ENCODE measurements at regions not wholly inside any gene's neighbourhood (a gene's known extent, or its start where the extent isn't known, plus 50 kb on each side); places are given as distances from the start of the nearest gene placed in this dataset.
"Not testable (repeated sequence)": the region's sequence is repeated elsewhere in the genome, so short reads cannot be mapped to it uniquely, and the experiment has no call there.

DNA sequence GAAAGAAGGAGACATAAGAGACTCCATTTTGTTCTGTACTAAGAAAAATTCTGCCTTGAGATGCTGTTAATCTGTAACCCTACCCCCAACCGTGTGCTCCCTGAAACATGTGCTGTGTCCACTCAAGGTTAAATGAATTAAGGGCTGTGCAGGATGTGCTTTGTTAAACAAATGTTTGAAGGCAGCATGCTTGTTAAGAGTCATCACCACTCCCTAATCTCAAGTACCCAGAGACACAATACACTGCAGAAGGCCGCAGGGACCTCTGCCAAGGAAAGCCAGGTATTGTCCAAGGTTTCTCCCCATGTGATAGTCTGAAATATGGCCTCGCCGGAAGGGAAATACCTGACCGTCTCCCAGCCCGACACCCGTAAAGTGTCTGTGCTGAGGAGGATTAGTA is 152.4 kb upstream of the NOTCH2NLA start:
- not testable (repeated sequence) for FAIRE-seq; DNase-seq (ENCODE audit: low spot score)

DNA sequence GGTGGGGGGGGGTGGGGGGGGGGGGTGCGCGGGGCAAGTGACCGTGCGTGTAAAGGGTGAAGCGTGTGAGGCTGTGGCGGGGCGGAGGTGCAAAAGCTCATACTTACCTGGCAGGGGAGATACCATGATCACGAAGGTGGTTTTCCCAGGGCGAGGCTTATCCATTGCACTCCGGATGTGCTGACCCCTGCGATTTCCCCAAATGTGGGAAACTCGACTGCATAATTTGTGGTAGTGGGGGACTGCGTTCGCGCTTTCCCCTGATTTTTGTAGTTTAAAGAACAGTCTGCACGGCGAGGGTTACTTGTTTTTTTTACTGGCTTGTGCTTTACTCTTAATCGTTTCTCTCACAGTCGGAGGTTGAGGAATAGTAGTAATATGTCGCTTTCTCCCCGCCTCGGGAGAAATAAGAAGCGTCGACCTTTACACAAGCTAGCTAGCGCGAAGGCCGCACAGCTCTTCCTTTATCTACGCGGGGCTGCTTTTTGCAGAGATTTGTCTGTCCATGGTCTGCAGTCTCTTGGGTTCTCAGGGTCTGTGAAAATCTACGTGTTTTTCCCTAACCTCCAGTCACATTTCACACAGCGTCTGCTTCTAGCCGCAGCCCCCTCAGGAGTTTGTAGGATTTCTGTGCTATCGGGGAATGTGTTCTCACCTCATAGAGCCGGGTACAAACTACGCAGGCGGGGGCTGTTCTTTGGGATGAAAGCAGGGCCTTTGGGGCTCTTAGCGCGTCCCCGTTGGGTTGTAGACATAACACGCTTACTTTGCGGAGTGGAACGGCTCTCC is 148.1 kb upstream of the NOTCH2NLA start:
- not testable (repeated sequence) for FAIRE-seq; DNase-seq (ENCODE audit: low spot score)

DNA sequence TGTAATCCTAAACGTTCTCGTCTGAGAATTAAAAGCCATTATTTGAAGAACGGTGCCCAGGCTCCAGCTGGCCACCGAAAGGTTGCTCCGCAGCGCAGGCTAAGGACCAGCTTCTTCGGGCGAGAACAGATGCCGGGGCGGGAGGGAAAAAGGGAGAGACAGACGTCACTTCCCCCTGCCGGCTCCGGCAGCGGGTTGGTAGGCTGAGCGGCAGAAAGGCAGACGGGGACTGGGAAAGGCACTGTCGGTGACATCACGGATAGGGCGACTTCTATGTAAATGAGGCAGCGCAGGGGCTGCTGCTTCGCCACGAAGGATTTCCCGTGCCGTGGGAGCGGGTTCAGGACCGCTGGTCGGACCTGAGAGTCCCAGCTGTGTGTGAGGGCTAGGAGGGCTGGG is 147.5 kb upstream of the NOTCH2NLA start:
- DNase-seq (ENCODE audit: low spot score); FAIRE-seq: not testable (repeated sequence)

DNA sequence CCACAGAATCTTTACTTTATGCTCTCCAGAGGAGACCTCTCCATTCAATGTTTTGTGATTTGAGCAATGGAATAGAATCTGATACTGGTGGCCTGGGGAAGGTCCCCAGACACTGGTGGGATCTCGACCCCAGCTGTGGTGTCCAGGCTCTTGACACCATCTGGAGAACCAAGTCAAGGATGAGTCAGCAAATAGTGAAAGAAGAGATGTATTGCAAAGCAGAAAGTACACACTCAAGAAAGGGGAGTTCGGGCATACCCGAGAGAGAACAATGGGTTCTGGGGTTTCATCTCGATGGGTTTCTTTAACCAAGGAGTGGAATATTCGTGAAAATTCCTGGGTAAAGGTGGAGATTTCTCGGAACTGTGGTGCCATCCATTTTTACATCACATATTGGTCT is 146.3 kb upstream of the NOTCH2NLA start:
- not testable (repeated sequence) for DNase-seq (ENCODE audit: low spot score); FAIRE-seq

DNA sequence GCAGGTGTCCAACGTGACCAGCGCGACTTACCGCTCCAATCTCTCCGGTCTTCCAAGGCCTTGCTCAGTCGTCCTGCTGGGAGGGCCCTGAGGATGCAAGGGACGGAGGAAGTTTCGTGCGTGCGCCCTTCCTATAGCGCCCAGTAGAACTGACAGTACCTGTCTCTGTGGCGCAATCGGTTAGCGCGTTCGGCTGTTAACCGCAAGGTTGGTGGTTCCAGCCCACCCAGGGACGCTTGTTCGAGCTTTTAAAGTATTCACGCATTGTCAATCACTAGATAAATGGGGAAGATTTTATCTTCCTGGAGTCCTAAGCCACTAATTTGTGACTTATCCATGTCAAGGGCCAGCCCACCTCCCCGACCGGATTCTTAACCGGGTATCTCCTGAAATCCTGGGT is 141.1 kb upstream of the NOTCH2NLA start:
- FAIRE-seq; DNase-seq (ENCODE audit: low spot score): not testable (repeated sequence)

DNA sequence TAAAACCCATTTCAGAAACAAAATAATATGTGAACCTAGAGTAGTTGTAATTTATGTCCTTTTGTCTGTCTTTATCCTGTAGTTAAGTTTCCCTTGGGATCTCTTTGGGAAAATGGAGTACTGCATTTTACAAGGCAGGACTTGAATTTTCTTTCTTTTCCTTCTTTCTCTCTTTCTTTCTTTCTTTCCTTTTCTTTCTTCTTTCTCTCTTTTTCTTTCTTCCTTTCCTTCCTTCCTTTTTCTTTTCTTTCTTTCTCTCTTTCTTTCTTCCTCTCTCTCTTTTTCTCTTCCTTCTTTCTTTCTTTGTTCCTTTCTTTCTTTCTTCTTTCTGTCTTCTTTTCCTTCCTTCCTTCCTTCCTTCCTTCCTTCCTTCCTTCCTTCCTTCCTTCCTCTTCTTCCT is 126.6 kb upstream of the NOTCH2NLA start:
- FAIRE-seq; DNase-seq (ENCODE audit: low spot score): not testable (repeated sequence)

DNA sequence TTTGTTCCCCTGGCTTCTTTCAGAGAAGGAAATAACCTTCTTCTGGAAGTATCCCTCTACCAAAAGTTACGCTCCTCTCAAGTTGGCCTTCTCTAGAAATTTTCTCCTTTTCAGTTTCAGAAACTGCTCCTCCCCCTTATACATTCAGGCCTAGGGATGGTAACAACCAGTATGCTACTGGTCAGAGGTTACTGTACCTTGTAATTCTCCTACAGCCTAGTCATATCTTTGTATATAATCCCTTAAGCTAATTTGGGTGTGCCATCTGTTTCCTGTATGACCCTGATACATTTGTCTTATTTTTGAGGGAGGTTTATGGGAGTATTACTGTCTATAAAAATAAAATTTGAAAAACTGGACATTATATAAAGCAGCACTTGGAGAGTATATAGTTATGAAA is 98.0 kb upstream of the NOTCH2NLA start:
- not testable (repeated sequence) for DNase-seq (ENCODE audit: low spot score); FAIRE-seq

DNA sequence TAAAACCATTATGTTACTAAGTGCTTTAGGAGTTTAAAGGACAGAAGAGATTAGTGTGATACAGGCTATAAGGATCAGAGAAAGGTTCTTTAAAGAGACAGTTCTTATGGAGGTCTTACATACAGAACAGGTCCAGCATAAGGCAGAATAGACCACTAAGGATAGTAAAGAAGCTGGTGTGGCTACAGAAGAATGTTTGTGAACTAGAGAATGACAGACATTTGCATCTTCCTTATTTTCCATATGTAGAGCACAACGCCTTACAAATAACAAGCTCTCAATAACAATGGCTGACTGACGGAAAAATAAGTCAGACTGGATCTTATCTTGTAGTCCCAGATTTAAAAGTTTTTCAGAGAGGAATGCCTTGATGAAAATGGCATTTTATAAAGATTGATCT is 95.6 kb upstream of the NOTCH2NLA start:
- not testable (repeated sequence) for FAIRE-seq; DNase-seq (ENCODE audit: low spot score)

DNA sequence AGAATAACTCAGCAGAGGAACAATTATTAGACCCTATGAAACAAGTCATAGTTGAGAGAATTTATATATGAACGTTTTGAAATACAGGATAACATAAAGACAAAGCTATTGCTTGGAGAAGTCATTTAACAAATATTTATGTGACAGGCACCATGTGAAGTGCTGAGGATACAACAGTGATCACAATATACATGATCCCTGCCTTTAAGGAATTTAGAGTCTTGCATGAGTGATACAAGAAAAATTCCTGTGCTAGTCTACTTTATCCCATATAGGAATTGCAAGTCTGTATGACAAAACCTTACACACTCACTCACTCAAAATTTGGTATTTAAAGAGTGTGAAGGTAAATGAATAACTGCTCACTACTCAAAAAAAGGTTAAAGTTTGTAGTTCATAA is 94.5 kb upstream of the NOTCH2NLA start:
- FAIRE-seq; DNase-seq (ENCODE audit: low spot score): not testable (repeated sequence)

DNA sequence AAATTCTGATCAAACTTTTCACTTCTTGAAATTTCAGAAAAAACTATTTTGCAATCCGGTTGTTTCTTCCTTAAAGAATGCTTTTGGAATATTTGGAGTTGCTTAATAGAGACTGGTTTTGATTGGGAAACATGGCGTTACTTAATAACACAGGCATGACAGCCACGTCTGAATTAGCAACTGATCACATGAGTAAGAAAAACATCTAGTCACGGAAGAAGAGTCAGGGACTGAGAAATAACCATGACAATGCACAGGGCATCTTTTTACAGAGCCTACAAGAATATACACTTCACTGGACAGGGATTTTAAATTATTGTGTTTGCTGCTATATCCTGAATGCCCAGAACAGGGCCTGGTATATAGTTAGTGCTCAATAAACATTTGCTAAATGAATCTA is 94.1 kb upstream of the NOTCH2NLA start:
- not testable (repeated sequence) for FAIRE-seq

DNA sequence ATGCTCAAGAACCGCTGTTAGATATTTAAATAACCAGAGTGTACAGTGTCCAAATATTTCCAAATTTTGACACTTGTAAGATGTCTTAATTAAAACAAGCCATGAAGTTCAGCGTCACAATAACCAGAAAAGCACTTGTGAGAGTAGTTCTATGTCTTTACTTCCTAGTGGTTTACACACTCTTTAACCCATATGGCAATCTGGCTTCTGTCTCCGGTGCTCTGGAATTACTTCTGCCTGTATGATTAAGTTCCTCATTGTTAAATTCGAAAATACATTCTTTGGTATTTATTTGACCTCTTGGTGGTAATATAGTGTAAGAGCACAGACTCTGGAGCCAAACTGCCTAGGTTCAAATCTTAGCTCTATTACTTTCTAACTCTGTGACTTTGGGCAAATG is 89.9 kb upstream of the NOTCH2NLA start:
- not testable (repeated sequence) for DNase-seq (ENCODE audit: low spot score); FAIRE-seq

More for the DNA sequence above, 94.1 kb upstream of the NOTCH2NLA start:
- not testable (repeated sequence) for DNase-seq (ENCODE audit: low spot score)

DNA sequence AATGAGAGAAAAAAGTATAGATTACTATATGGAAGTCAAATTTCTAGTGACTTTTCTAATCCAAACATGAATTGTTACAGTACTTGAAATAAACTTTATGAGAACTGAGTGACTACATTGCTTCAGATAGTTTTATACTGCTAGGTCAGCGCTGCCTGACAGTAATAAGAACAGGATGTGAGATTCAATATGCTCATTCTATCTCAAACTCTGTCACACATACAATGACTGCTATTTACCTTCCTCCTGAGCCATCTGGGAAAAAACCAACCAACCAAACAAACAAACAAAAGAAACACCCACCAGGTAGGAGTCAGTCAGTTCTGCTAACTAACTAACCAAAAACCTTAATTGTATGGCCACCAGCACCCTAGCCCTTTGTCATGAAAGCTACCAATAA is 89.0 kb upstream of the NOTCH2NLA start:
- FAIRE-seq; DNase-seq (ENCODE audit: low spot score): not testable (repeated sequence)

DNA sequence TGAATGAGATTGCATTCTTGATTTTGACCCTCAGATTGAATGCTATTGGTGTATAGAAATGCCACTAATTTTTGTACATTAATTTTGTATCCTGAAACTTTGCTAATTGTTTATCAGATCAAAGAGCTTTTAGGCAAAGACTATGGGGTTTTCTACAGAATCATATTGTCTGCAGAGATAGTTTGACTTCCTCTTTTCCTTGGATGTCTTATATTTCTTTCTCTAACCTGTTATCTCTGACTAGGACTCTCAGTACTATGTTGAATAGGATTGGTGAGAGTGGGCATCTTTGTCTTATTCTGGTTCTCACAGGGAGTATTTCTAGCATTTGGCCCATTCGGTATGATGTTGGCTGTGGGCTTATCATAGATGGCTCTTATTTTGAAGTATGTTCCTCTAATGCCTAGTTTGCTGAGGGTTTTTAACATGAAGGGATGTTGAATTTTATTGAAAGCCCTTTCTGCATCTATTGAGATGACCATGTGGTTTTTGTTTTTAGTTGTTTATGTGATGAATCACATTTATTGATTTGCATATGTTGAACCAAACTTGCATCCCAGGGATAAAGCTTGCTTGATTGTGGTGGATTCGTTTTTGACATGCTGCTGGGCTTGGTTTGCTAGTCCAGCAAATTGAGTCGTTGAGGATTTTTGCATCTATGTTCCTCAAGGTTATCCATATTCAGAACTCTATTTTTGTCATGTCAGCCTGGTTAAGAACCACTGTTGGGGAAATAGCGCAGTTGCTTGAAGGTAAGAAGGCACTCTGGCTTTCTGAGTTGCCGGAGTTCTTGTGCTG is 85.8 kb upstream of the NOTCH2NLA start:
- not testable (repeated sequence) for DNase-seq (ENCODE audit: low spot score); FAIRE-seq

DNA sequence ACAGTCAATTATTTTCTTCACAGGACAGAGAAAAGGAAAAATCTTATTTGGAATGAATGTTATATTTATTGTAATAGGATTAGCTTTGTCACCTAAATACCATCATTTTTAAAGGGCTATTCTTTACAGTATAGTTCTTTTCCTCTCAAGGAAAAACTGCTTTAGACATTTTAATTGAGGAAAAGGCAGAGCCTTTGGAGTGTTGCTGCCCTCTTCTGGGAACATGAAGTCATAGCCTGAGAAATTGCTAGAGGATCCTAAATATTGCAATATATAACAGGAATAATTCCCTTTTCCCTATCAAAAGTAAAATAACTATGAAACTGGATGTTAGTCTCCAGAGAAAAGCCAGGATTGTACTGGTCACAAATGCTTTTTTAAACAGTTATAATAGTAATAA is 81.8 kb upstream of the NOTCH2NLA start:
- DNase-seq (ENCODE audit: low spot score); FAIRE-seq: not testable (repeated sequence)

DNA sequence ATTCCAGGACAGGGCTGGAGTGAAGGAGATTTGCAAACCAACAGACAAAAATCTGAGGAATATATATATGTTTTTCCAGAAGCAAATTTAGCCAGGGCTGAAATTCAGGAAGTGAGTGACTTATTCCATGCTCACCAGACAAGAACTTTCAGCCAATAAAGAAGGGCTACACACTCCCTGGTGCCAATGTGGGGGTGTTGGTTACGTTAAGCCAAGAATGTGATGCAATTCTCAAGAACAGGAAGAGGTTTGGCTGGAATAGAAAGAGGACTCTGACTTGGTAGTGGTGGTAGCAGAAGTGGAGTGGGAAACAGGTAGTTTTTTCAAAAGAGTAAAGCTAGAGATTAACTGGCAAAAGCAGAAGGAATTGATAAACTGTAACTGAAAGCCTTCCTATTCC is 80.6 kb upstream of the NOTCH2NLA start:
- not testable (repeated sequence) for DNase-seq (ENCODE audit: low spot score); FAIRE-seq

DNA sequence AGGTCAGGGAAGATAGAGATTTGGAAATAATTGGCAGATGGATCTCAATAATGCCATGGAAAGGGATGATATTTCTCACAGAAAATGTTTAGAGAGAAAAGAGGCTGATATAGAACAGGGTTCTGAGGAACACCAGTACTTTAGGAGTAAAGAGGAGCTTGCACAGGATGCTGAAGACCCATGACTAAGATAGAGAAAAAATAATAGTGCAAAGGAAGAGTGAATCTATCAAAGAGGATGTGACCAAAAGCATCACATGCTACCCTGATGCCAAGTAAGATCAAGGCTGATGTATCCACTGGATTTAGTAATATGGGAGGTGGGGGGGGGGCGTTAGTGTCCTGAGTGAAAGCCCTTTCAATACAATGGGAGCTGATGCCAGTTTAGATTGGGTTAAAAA is 80.1 kb upstream of the NOTCH2NLA start:
- not testable (repeated sequence) for FAIRE-seq; DNase-seq (ENCODE audit: low spot score)

DNA sequence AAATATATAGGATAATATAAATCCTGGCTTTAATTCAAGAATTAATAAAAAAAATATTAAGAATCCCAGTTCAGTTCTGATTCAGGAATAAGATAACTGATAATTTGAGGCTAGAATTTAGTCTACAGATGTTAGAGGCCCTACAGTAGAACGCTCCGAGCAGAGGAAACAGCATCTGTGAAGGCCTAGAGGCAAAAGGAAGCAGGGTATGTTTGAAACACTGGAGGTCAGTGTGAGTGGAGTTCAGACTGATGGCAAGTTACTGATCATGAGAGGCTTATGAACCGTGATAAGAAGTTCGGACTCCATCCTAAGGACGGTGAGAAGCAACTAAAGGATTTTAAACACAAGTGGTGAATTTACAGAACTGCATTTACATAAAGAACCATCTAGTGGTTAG is 79.3 kb upstream of the NOTCH2NLA start:
- FAIRE-seq; DNase-seq (ENCODE audit: low spot score): not testable (repeated sequence)

DNA sequence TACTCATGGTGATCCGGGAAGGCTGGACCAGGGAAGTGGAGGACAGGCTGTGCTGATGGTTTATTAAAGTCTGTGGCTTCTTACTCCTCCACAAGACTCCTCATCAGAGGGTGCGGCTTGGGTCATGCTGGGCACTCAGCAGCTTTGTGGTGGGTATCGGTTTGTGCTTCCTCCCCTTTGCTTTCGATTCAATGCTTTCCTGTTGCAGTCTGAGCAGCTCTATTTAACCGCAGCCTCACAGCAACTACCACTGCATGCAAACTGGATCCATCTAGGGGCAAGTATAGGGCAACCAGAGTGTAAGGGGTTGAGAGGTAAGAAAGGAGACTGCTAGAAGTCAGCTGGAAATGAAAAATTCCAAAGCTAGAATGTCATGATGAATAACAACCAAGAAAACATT is 78.8 kb upstream of the NOTCH2NLA start:
- not testable (repeated sequence) for FAIRE-seq; DNase-seq (ENCODE audit: low spot score)

DNA sequence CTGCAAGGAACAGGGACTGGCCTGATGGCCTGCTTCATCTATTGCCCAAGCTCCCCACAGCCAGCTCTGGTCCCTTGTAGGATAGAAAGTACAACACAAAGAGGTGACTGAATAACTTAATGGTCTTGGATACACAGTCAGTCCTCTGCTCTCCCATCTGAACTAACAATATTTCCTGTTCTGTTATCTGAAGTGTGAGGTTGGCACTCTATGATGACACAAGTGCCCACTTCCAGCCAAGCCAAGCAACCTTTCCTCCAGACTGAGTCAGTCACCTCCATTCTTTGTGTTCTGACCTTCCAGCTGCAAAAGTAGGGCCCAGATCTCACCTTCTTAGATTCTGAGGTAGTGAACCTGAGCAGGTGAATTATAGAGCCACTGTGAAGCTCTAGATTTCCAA is 77.8 kb upstream of the NOTCH2NLA start:
- FAIRE-seq; DNase-seq (ENCODE audit: low spot score): not testable (repeated sequence)

DNA sequence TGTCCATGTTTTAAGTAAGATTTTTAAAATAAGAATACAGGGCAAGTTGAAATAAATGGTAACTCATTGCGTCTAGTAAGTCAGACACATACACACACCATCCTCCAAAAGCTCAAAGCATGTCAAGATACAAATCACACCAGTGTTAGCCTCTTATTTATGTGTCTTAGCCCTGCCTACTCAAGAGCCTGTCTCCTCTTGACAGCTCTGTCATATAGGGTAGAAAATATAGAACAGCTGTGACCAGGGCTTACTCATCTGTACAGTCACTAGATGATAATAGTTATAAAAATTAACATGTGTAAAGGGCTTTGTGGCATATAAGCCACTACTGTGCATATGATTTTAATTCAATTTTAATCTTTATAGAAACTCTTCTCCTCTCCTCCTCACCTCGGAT is 76.6 kb upstream of the NOTCH2NLA start:
- DNase-seq (ENCODE audit: low spot score); FAIRE-seq: not testable (repeated sequence)

DNA sequence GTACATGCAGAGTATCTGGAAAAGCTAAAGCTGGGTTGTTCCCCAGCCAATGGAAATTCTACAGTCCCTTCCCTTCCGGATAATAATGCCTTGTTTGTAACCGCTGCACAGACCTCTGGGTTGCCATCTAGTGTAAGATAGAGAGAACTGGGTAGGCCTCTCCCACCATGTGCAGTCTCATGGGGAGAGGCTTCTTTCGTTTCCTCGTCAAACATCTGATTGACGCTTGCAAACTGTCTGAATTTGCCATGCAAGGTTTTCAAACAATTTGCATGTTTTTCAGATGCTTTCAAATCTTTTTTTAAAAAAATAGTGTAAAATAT is 69.7 kb upstream of the NOTCH2NLA start:
- DNase-seq (ENCODE audit: low spot score): not testable (repeated sequence)

More for the DNA sequence above, 69.7 kb upstream of the NOTCH2NLA start:
- FAIRE-seq: not testable (repeated sequence)
